ENCODE measurements at regions not wholly inside any gene's neighbourhood (a gene's known extent, or its start where the extent isn't known, plus 50 kb on each side); places are given as distances from the start of the nearest gene placed in this dataset.

GRCh38 chr10:21199501-21199900 is 302.4 kb upstream of the NEBL start:
- no peak for DNase-seq (ENCODE audit: extremely low read depth in 1 of 11, low read depth in 9 of 11, low spot score in 4 of 11)

GRCh38 chr10:21197838-21198237 is 300.7 kb upstream of the NEBL start:
- DNase-seq (ENCODE audit: extremely low read depth in 1 of 11, low read depth in 9 of 11, low spot score in 4 of 11), result no peak

DNA sequence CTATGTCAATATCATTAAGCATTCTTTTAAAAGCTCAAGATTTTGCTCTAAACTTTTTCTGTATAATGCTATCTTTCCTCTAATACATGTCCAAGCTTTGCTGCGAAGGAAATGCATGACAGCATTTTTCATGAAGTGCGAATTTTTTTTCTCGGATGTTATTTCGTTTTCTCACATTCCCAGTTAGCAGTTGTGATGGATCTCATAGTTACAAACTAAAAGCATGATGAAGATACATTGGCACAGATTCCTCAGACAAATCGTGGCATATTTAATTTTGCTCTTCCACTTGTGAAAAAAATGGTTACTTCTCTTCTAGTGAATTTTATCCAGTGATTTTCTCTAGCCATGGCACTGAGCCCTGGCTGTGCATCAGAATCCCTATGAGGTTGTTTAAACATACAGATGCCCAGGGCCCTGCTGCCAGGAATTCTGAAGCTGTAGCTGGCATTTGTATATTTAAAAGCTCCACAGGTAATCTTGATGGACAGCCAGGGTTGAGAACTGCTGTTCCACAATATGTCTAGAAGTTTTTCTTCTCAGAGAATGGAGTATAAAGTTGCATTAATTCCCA is 299.8 kb upstream of the NEBL start:
- no peak for DNase-seq (ENCODE audit: extremely low read depth in 1 of 11, low read depth in 9 of 11, low spot score in 4 of 11)

DNA sequence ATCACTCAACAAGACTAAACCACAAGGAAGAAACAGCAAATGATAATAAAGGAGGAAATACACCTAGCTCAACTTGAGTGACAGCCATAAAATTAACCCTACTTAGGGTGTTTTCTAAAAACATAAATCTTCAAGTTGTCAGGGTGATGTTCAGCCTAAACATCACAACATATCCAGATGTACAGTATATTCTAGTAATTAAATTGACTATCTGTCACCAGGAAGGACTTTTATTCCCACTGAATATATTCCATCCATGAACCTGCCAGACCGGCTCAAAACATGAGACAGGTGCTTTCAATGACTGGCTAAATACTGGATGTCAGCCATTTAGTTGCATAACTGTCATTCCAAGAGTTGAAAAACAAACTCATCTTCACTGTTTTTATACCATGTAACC is 298.1 kb upstream of the NEBL start:
- DNase-seq (ENCODE audit: extremely low read depth in 1 of 11, low read depth in 9 of 11, low spot score in 4 of 11), result peak in 1 of 11 donors; percentile 36

DNA sequence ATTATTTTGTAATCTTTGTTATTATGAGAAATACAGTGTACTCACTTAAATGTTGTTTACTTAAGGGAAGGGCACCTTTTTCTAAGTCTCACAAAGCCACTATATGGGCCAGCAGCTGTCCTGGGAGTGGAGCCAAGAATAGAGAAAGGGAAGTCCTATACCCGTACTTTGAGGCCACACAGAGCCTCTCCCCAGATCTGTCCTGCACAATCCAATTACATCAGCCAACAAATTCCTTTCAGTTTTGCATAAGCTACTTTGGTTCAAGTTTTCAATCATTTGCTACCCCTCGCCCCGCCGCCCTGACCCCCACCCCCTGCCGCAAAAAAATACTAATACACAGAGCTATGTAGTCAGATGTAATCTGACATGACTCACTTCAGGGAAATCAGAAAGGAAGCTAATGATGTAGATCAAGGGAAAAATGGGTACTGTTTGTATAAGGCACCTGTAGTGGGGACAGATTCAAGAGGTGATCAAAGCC is 297.4 kb upstream of the NEBL start:
- DNase-seq (ENCODE audit: extremely low read depth in 1 of 11, low read depth in 9 of 11, low spot score in 4 of 11), result no peak

DNA sequence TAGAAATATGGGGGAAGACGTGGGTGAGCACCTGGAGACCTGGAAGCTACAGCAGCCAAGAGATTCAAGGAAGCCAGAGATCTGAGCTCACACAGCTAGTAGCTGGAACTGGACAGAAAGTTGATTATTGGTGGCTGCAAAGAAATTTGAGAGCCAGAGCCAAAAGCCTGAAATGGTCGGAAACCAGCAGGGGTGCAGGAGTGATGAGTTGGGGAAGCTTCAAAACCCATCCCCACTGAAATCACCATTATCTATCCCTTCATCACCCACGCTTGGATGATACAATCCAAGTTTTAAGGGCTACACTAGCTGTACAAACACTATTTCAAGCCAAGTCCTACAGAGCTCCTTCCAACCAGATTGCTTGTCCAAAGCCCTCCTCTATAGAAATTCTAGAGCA is 296.1 kb upstream of the NEBL start:
- DNase-seq (ENCODE audit: extremely low read depth in 1 of 11, low read depth in 9 of 11, low spot score in 4 of 11), result no peak

DNA sequence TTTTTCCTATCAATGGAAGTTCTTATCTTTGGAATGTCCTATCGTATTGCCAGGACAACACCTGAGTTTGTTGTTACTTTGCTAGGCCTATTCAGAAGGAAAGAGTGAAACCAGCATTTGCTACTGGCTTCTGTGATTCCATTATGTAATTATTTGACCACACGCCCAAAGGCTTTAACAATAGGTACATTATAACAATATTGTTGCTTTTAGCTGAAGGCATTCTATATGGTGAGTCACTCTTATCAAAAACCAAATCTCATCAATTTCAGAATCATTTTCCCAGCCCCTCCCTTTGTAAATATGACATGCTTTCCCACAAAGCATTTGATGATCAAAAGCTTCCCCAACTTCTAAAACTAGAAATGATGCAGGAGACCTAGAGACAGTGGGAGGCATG is 294.4 kb upstream of the NEBL start:
- DNase-seq (ENCODE audit: extremely low read depth in 1 of 11, low read depth in 9 of 11, low spot score in 4 of 11), result no peak

DNA sequence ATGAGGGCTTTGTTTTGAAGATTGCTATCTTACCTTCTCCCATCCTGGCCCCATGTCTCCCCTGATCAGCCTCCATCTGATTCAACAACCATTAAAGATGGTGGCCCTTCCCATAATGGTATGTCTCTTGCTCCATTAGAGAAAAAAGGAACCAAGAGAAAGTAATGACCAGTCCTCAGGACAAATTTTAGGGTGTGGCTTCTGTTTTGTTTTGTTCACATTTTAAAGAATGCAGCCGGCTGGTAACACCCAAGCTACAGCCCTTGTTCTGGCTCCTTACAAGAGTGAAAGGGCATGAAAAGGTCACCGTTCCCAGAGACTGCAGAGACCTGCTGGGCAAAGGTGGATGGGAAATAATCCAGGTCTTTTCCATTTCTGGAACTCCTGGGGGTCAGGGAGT is 287.9 kb upstream of the NEBL start:
- no peak for DNase-seq (ENCODE audit: extremely low read depth in 1 of 11, low read depth in 9 of 11, low spot score in 4 of 11)

GRCh38 chr10:21184216-21184615 is 287.1 kb upstream of the NEBL start:
- DNase-seq (ENCODE audit: extremely low read depth in 1 of 11, low read depth in 9 of 11, low spot score in 4 of 11), result no peak

GRCh38 chr10:21183025-21183424 is 285.9 kb upstream of the NEBL start:
- no peak for DNase-seq (ENCODE audit: extremely low read depth in 1 of 11, low read depth in 9 of 11, low spot score in 4 of 11)

- DNase-seq (ENCODE audit: extremely low read depth in 1 of 11, low read depth in 9 of 11, low spot score in 4 of 11), result no peak
These were observed 284.3 kb upstream of the NEBL start for GRCh38 chr10:21181451-21181850.

GRCh38 chr10:21180604-21181003 is 283.5 kb upstream of the NEBL start:
- DNase-seq (ENCODE audit: extremely low read depth in 1 of 11, low read depth in 9 of 11, low spot score in 4 of 11), result no peak

DNA sequence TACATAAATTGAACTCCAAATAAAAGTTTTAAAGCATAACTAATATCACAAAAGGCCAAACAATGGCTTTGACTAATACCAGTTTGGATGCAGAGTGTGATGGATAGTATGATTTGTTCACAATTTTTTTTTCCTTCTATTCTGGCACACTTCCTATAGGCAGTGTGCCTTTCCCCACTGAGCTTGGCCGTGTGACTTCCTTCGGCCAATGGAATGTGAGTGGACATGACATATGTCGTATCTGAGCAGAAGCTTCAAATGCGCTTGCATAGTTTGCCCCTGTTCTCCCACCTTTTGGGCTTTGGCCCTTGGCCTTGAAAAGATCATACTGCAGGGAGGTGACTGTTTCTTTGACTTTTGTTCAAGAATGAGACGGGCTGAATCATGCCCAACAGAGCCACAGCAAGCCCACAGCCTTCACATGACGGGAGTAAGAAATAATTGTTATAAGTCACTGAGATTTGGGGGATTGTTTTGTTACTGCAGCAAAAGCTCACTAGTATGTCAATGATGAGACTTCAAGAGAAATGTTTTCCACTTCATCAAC is 279.9 kb upstream of the NEBL start:
- DNase-seq (ENCODE audit: extremely low read depth in 1 of 11, low read depth in 9 of 11, low spot score in 4 of 11), result no peak

- no peak for DNase-seq (ENCODE audit: extremely low read depth in 1 of 11, low read depth in 9 of 11, low spot score in 4 of 11)
These were observed 278.7 kb upstream of the NEBL start for GRCh38 chr10:21175797-21176196.

DNA sequence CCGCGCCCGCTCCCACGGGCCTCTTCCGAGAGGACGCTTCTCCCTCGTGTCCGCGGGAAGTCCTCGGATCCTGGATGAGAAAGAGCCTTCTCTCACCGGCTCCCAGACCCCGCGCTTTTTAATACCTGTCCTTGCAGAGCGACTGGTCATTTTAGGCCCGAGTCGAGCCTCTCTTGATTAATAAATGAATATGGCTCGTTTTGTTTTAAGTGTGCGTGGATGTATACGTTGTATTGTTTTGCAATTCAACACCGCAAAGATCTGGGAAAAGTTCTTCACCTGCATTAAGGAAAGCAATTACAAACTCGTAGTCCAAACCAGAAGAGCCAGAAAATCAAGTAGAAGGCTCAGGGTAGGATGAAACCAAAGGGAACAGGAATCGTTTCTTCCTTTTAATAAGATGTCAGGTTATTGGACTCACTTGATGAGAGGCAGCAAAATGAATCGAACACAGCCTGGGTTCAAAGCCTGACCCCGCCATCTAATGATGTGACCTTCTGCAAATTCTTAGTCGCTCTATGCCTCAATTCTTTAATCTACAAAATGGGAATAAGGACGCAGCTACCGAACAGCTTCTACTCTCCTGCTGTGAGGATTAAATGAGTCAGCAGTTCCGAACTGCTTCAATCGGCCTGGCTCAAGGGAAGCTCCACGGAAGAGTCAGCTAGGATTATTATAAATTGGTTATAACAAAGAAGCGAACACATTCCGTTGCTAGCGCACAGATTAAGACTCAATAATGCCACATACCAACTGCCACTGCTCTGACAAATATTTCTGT is 277.8 kb upstream of the NEBL start:
- DNase-seq (ENCODE audit: extremely low read depth in 1 of 11, low read depth in 9 of 11, low spot score in 4 of 11), result no peak

- DNase-seq (ENCODE audit: extremely low read depth in 1 of 11, low read depth in 9 of 11, low spot score in 4 of 11), result peak in 4 of 11 donors; percentile 60 to 66 (median 63)
These were observed 276.9 kb upstream of the NEBL start for GRCh38 chr10:21173802-21174714.

GRCh38 chr10:21172930-21173801 is 276.1 kb upstream of the NEBL start:
- DNase-seq (ENCODE audit: extremely low read depth in 1 of 11, low read depth in 9 of 11, low spot score in 4 of 11), result peak in 2 of 11 donors; percentile 40 to 46

DNA sequence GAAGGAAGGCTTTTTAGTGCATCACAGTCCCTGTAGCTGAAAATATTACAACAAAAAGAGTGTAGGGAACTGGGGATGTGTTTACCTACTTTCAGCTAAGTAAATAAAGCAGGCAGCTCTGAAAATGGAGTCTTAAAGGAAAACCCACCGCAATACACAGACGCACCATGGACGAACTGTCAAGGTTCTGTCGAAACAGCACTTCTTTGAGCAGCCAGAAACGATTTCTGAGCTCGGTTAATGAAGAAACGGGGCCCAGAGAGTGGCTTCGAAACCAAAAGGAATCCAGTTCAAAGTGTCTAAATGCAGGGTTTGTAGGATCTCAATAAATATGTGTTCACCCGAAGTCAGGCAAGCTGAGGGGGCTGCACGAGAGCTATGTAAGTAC is 275.4 kb upstream of the NEBL start:
- no peak for DNase-seq (ENCODE audit: extremely low read depth in 1 of 11, low read depth in 9 of 11, low spot score in 4 of 11)
